HG03025 (cell line): ENCODE measurements at regions not wholly inside any gene's neighbourhood (a gene's known extent, or its start where the extent isn't known, plus 50 kb on each side); places are given as distances from the start of the nearest gene placed in this dataset.
A peak's percentile ranks its signal among the peaks of the same experiment; 100 is the strongest.
"Not testable (repeated sequence)": the region's sequence is repeated elsewhere in the genome, so short reads cannot be mapped to it uniquely, and the experiment has no call there.

Experiments used
- ATAC-seq: cut with Tn5 transposase; IDR thresholded peaks from one replicate; pipeline ENCODE4 v1.9.1; 2021; ENCODE audit warnings: mild to moderate bottlenecking, moderate library complexity; ENCODE audit not compliant: unreplicated experiment, low FRiP score

DNA sequence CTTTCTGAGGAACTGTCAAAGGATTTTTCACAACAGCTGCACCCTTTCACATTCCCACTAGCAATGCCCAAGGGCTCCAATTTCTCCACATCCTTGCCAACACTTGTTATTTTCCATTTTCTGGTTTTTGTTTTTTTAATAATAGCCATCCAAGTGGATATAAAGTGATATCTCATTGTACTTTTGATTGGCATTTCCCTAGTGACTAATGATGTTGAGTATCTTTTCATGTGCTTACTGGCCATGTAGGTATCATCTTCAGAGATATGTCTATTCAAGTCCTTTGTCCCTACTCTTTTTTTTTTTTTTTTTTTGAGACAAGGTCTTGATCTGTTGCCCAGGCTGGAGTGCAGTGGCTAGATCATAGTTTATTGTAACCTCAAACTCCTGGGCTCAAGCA lies 115.8 kb upstream of the HAND1 start:
- no peak for ATAC-seq

DNA sequence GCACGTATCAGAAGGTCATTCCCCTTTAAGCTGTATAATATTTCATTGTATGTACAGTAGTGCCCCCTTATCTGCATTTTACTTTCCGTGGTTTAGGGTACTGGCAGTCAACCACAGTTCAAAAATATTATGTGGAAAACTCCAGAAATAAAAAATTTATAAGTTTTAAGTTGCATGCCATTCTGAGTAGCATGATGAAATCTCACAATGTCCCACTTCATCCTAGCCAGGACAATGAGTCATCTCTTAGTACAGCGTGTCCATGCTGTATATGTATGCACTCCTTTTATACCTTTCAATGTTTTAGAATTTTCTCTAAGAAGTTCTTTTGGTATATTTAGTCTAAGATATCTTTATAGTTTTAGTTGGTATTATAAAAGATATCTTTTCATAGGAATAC lies 115.0 kb upstream of the HAND1 start:
- no peak for ATAC-seq

DNA sequence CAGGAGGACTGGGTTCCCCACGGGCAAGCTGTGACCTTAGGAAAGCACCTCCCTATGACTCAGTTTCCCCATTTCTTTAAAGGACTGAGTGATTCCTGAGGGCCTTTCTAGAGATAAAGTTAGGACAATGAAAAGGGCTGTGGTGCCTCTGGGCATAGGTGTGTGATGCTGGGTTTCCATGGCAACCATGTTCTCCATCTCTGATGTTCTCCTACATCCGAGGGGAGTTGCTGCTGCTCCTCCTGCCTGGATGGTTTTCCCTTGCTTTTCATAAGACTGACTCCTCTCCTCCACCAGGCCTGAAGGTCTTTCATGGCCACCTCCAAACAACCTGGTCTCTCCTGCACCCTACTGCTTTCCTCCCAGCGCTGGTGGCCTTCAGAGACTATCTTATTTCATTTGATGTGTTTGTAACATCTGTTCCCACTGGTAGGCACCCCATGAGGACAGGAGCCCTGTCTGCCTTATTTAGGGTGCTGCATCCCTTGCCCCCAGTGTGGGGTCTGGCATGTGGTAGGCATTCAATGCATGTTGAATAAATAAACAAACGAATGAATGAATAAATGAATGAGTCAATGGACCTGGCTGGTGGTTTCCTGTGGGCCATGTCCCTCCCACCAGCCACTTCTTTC lies 112.2 kb upstream of the HAND1 start:
- no peak for ATAC-seq

DNA sequence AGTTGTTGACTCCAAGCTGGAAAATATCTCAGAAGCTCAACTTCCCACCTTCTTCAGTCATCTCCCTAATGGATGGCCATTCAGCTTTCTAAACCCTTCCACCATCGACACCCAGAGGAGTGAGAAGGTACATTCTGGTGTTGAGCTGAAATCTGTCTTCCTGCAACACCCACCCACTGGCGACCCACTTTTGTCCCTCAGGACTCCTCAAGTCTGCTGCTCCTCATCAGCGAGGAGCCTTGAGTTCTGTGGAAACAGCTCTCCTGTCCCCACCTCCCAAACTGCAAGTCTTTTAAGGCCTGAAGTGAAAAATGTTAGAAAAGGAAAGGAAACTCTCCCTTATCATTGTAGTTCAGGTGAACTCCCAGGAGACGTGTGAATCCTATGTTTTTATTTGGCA lies 111.5 kb upstream of the HAND1 start:
- ATAC-seq, result no peak

GRCh38 chr5:154588833-154589425 lies 110.9 kb upstream of the HAND1 start:
- ATAC-seq, result not testable (repeated sequence)

GRCh38 chr5:154588091-154588774 lies 110.2 kb upstream of the HAND1 start:
- ATAC-seq, result no peak

GRCh38 chr5:154587123-154588026 lies 109.3 kb upstream of the HAND1 start:
- no peak for ATAC-seq

DNA sequence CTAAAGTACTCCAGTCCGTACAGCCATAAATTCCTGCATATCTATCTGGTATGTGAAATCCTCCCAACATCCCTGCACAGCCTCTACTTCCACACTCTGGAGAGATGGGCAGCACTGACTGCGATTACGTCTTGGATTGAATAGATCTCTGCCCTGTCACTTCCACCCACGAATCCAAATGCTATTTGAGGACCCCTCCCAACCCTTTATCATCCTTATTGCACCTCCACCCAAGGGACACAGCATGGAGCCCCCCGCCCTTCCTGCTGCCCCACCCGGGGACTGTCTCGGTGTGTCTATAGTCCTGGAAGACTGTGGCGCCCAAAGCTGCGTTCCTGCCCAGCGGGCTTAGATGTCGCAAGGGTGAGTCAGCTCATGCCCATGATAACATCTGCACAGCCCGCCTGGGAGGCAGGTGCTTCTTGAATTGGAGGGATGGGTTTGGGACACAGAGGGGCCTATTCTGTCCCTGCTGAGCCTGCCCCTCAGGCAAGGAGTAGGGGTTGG lies 105.7 kb upstream of the HAND1 start:
- ATAC-seq, result no peak

- no peak for ATAC-seq
Measured at GRCh38 chr5:154580422-154580821, 102.4 kb upstream of the HAND1 start.

DNA sequence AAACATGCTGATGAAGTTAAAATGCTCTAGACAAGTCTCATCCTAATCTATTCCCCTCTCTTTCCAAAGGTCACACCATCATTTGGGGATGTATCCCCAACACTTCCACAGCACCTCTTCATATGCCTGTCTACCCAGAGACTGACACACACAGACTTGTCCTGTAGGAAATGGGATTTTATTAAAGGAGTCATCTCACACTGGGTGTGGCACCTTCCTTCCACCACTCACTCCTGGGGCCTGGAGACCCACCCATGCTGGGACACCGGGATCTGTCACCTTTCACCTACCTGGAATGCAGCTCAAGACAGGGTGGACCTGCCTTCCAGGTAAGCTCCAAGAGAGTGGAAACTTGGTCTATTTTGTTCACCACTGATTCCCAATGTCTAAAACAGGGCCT lies 99.4 kb upstream of the HAND1 start:
- ATAC-seq, result no peak

- ATAC-seq, result no peak
Measured at GRCh38 chr5:154576429-154576806, 98.4 kb upstream of the HAND1 start.

GRCh38 chr5:154575546-154576428 lies 97.8 kb upstream of the HAND1 start:
- ATAC-seq, result peak; percentile 96

GRCh38 chr5:154573011-154573410 lies 95.0 kb upstream of the HAND1 start:
- no peak for ATAC-seq

- ATAC-seq, result no peak
Measured at GRCh38 chr5:154571325-154572035, 93.5 kb upstream of the HAND1 start.

DNA sequence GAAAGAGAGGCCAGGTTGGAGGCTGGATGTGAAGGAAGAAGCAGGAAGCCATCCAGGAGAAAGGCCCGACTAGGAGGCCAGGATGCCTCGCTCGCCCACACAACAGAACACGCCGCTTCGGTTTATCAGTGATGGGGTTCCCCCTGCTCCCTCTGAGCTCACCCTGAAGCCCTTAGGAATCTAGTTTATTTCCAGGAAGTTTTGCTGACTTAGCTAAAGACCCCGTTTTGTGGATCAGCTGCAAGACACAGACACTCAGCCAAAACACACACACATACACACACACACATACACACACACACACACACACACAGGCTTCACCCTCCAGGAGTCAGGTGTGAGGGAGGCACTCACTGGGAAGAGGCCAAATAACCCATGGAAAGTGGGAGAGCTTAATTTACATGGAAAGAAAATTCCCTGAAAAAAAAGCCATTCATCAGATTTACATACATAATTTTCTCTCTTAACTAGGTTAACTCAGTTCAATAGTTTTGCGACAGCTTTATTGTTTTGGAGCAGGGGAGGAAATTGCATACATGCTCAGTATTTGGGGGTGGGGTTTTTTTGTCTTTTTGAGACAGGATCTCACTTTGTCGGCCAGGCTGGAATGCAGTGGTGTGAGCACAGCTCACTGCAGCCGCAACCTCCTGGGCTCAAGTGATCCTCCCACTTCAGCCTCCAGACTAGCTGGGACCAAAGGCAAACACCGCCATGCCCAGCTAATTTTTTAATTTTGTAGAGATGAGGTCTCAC lies 92.7 kb upstream of the HAND1 start:
- no peak for ATAC-seq

- no peak for ATAC-seq
Measured at GRCh38 chr5:154568589-154568988, 90.6 kb upstream of the HAND1 start.

- ATAC-seq, result no peak
Measured at GRCh38 chr5:154567155-154567554, 89.1 kb upstream of the HAND1 start.

- ATAC-seq, result no peak
Measured at GRCh38 chr5:154566146-154566680, 88.2 kb upstream of the HAND1 start.
